Ishikawa (cell line): ENCODE measurements at regions not wholly inside any gene's neighbourhood (a gene's known extent, or its start where the extent isn't known, plus 50 kb on each side); places are given as distances from the start of the nearest gene placed in this dataset.

Experiments
- CEBPB ChIP-seq: IDR thresholded peaks from 2 replicates; pipeline ENCODE4 v1.6.1; 2012
- MAX ChIP-seq: IDR thresholded peaks from 2 replicates; pipeline ENCODE4 v1.6.1; 2012

GRCh38 chr2:15822151-15823044 is 118.0 kb upstream of the MYCN start:
- TF ChIP-seq CEBPB (no peak), MAX (no peak)
